Ovary (tissue), 3 donors: ENCODE measurements at regions not wholly inside any gene's neighbourhood (a gene's known extent, or its start where the extent isn't known, plus 50 kb on each side); places are given as distances from the start of the nearest gene placed in this dataset.

Source experiments
- POLR2A ChIP-seq: fragments of 450-650 bp; IDR thresholded peaks from one replicate; pipeline ENCODE4 v1.6.1; 2017; ENCODE audit warnings: antibody characterized with exemption, mild to moderate bottlenecking, moderate library complexity
- TF ChIP-seq, protein P1 (sequence below), 3 donors: fragments of 450-650 bp in 2 of 3; fragments of 200-600 bp in 1 of 3; IDR thresholded peaks; one replicate each; pipeline versions ENCODE4 v1.5.1 to v1.8.0; 2016 to 2022; ENCODE audit warnings: antibody characterized with exemption in 3 of 3, mild to moderate bottlenecking in 1 of 3
- donor health status: DM: no; HTN: no; CAD: no.

DNA sequence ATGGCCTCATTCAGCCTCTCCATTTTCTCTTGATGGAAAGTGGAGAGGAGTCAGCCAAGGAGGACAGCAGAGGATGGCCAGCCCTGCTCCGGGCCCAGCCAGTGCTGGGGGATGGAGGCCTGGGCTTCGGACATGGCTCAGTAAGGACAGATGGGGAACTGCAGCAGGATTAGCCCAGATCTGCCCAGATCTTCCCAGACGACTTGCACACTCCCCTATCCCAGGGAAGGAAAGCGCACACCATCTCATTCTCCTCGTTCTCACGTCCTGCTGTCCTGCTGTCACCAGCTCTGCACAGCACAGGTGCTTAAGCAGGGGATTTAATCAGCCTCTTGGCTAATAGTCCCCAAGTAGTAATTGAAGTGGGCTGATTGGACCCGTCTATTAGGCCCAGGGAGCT, 100.2 kb upstream of the SDK2 start:
- TF ChIP-seq, protein P1, sequence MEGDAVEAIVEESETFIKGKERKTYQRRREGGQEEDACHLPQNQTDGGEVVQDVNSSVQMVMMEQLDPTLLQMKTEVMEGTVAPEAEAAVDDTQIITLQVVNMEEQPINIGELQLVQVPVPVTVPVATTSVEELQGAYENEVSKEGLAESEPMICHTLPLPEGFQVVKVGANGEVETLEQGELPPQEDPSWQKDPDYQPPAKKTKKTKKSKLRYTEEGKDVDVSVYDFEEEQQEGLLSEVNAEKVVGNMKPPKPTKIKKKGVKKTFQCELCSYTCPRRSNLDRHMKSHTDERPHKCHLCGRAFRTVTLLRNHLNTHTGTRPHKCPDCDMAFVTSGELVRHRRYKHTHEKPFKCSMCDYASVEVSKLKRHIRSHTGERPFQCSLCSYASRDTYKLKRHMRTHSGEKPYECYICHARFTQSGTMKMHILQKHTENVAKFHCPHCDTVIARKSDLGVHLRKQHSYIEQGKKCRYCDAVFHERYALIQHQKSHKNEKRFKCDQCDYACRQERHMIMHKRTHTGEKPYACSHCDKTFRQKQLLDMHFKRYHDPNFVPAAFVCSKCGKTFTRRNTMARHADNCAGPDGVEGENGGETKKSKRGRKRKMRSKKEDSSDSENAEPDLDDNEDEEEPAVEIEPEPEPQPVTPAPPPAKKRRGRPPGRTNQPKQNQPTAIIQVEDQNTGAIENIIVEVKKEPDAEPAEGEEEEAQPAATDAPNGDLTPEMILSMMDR (IDR thresholded peaks at IDR 0.05) = no peak
- no peak for TF ChIP-seq POLR2A
